ENCODE measurements at regions not wholly inside any gene's neighbourhood (a gene's known extent, or its start where the extent isn't known, plus 50 kb on each side); places are given as distances from the start of the nearest gene placed in this dataset.
"Not testable (repeated sequence)": the region's sequence is repeated elsewhere in the genome, so short reads cannot be mapped to it uniquely, and the experiment has no call there.

GRCh38 chr9:31418419-31418818 lies 966.0 kb upstream of the ACO1 start:
- no peaks in the 10 kb centered on the region for H4K20me1 ChIP-seq (ENCODE audit: insufficient read depth, low read length)
- H3K4me2 ChIP-seq (ENCODE audit: low read length) = peak overlapping the region; percentile 22; the same call in 1 of the 2 replicates
- peaks cover 6% of the 10 kb centered on the region for H3K4me1 ChIP-seq (ENCODE audit: insufficient read depth, low read length, severe bottlenecking)
- H3K9me3 ChIP-seq (ENCODE audit: low read length) = peaks cover 2% of the 10 kb centered on the region; the same call in 1 of the 2 replicates
- no peaks in the 10 kb centered on the region for H3K36me3 ChIP-seq (ENCODE audit: insufficient read depth, low read length)
- H2AFZ ChIP-seq (ENCODE audit: low read length) = peak overlapping the region; percentile 95; the same call in 1 of the 2 replicates
- no peak for TF ChIP-seq CTCF (IDR thresholded peaks at IDR 0.05; ENCODE audit: low read length)
- no peak for TF ChIP-seq EZH2 (IDR thresholded peaks at IDR 0.05; ENCODE audit: borderline replicate concordance, low read length)
- no peaks in the 10 kb centered on the region for H3F3A ChIP-seq (ENCODE audit: insufficient read depth, low read length)
- no peaks in the 10 kb centered on the region for H3K27me3 ChIP-seq (ENCODE audit: insufficient read depth, low read length)
- no peak overlapping the region for H3K4me3 ChIP-seq (ENCODE audit: low read depth, low read length, poor library complexity, severe bottlenecking)
- no peak overlapping the region for H3K9ac ChIP-seq (ENCODE audit: low read length)
- H3K9me2 ChIP-seq (ENCODE audit: low read depth, low read length) = no peaks in the 10 kb centered on the region
- H3K79me2 ChIP-seq (ENCODE audit: insufficient read depth, low read length) = no peaks in the 10 kb centered on the region
- no peak overlapping the region for H3K27ac ChIP-seq (ENCODE audit: low read depth, low read length, poor library complexity, severe bottlenecking)

- H3K4me3 ChIP-seq (ENCODE audit: low read depth, low read length, poor library complexity, severe bottlenecking); H3K27me3 ChIP-seq (ENCODE audit: insufficient read depth, low read length); H3K9me3 ChIP-seq (ENCODE audit: low read length); H3K79me2 ChIP-seq (ENCODE audit: insufficient read depth, low read length); H3K9me2 ChIP-seq (ENCODE audit: low read depth, low read length); H4K20me1 ChIP-seq (ENCODE audit: insufficient read depth, low read length); H3K36me3 ChIP-seq (ENCODE audit: insufficient read depth, low read length); H3F3A ChIP-seq (ENCODE audit: insufficient read depth, low read length): not testable (repeated sequence)
- Histone ChIP-seq H3K27ac (ENCODE audit: low read depth, low read length, poor library complexity, severe bottlenecking) (peak overlapping the region; percentile 74), H3K4me2 (ENCODE audit: low read length) (peak overlapping the region; percentile 28; the same call in 1 of the 2 replicates), H3K9ac (ENCODE audit: low read length) (peak overlapping the region; percentile 33; the same call in 1 of the 2 replicates), H3K4me1 (ENCODE audit: insufficient read depth, low read length, severe bottlenecking) (peaks cover 24% of the 10 kb centered on the region), H2AFZ (ENCODE audit: low read length) (peak overlapping the region; percentile 97; the same call in 1 of the 2 replicates)
These were observed 940.6 kb upstream of the ACO1 start for GRCh38 chr9:31443630-31444457.

- Histone ChIP-seq H3K27me3 (ENCODE audit: insufficient read depth, low read length) (no peaks in the 10 kb centered on the region), H3K79me2 (ENCODE audit: insufficient read depth, low read length) (no peaks in the 10 kb centered on the region), H3K36me3 (ENCODE audit: insufficient read depth, low read length) (no peaks in the 10 kb centered on the region), H3K9me2 (ENCODE audit: low read depth, low read length) (no peaks in the 10 kb centered on the region), H3K4me3 (ENCODE audit: low read depth, low read length, poor library complexity, severe bottlenecking) (no peak overlapping the region), H3K4me1 (ENCODE audit: insufficient read depth, low read length, severe bottlenecking) (peaks cover 24% of the 10 kb centered on the region), H3F3A (ENCODE audit: insufficient read depth, low read length) (no peaks in the 10 kb centered on the region), H4K20me1 (ENCODE audit: insufficient read depth, low read length) (no peaks in the 10 kb centered on the region), H3K4me2 (ENCODE audit: low read length) (no peak overlapping the region), H3K27ac (ENCODE audit: low read depth, low read length, poor library complexity, severe bottlenecking) (peak overlapping the region; percentile 1), H2AFZ (ENCODE audit: low read length) (no peak overlapping the region), H3K9ac (ENCODE audit: low read length) (no peak overlapping the region), H3K9me3 (ENCODE audit: low read length) (no peaks in the 10 kb centered on the region)
- no peak for TF ChIP-seq CTCF (IDR thresholded peaks at IDR 0.05; ENCODE audit: low read length)
- no peak for TF ChIP-seq EZH2 (IDR thresholded peaks at IDR 0.05; ENCODE audit: borderline replicate concordance, low read length)
These were observed 939.1 kb upstream of the ACO1 start for GRCh38 chr9:31445357-31445756.
